IMR-90 (cell line): ENCODE measurements at regions not wholly inside any gene's neighbourhood (a gene's known extent, or its start where the extent isn't known, plus 50 kb on each side); places are given as distances from the start of the nearest gene placed in this dataset.
A peak's percentile ranks its signal among the peaks of the same experiment; 100 is the strongest.

Experiments used
- ATAC-seq: fragments of 200-7000 bp; cut with Tn5 transposase; 2 replicates; pipeline ENCODE4 v1.9.1; 2020; ENCODE audit warnings: low read depth, mild to moderate bottlenecking, moderate library complexity
- BruUV-seq: library from RNA; stranded (reverse); fragments of 400-500 nt; replicated peaks from 2 replicates; lab custom pipeline; 2021; lab: Mats Ljungman, UMichigan
- CTCF ChIA-PET: fragments of 300-600 bp; formaldehyde crosslinking; extraction: SDS; loops from one replicate; lab custom pipeline; 2021; ENCODE audit warnings: antibody characterized with exemption; lab: Yijun Ruan, JAX
- POLR2A ChIA-PET: fragments of 300-600 bp; sonication (Branson Sonifier 250); formaldehyde crosslinking; loops from one replicate; lab custom pipeline; 2022; ENCODE audit warnings: antibody characterized with exemption; ENCODE audit not compliant: unreplicated experiment; lab: Charles Lee
- DNase-seq: peaks from one replicate; pipeline ENCODE4 v3.0.0; 2013
- H2AFZ ChIP-seq: replicated peaks from 2 replicates; pipeline ENCODE3; 2013; ENCODE audit warnings: low read length, mild to moderate bottlenecking; ENCODE audit not compliant: poor library complexity
- H2AK5ac ChIP-seq: 2 replicates; pipeline ENCODE4 v1.6.1; 2013; ENCODE audit warnings: low read depth, low read length, inconsistent platforms
- H2AK9ac ChIP-seq: replicated peaks from 2 replicates; pipeline ENCODE3; 2013; ENCODE audit warnings: mild to moderate bottlenecking, low read depth, low read length, moderate library complexity; ENCODE audit not compliant: poor library complexity
- H2BK120ac ChIP-seq: 2 replicates; pipeline ENCODE4 v1.6.1; 2013; ENCODE audit warnings: low read depth, low read length, inconsistent platforms
- H2BK15ac ChIP-seq: 3 replicates; pipeline ENCODE4 v1.6.1; 2013; ENCODE audit warnings: low read depth, low read length, inconsistent platforms
- H2BK20ac ChIP-seq: 2 replicates; pipeline ENCODE4 v1.6.1; 2013; ENCODE audit warnings: low read depth, mild to moderate bottlenecking, inconsistent platforms, low read length, moderate library complexity
- H2BK5ac ChIP-seq: 2 replicates; pipeline ENCODE4 v1.6.1; 2013; ENCODE audit warnings: mild to moderate bottlenecking, low read depth, low read length, inconsistent platforms; ENCODE audit not compliant: poor library complexity, severe bottlenecking
- H3K14ac ChIP-seq: replicated peaks from 2 replicates; pipeline ENCODE4 v1.6.1; 2013; ENCODE audit warnings: low read depth, low read length, inconsistent platforms
- H3K18ac ChIP-seq: 2 replicates; pipeline ENCODE4 v1.6.1; 2013; ENCODE audit warnings: low read depth, low read length, control low read depth
- H3K23ac ChIP-seq: 2 replicates; pipeline ENCODE4 v1.6.1; 2013; ENCODE audit warnings: low read depth, low read length, inconsistent platforms
- H3K27ac ChIP-seq: 2 replicates; pipeline ENCODE4 v1.5.1; 2013; ENCODE audit warnings: mild to moderate bottlenecking, control low read depth, low read length; ENCODE audit not compliant: insufficient read depth
- H3K27me3 ChIP-seq: 2 replicates; pipeline ENCODE4 v1.6.1; 2013; ENCODE audit warnings: low read length; ENCODE audit not compliant: control insufficient read depth, insufficient read depth
- H3K36me3 ChIP-seq: 2 replicates; pipeline ENCODE4 v1.6.1; 2013; ENCODE audit warnings: low read length, mixed read lengths; ENCODE audit not compliant: control insufficient read depth, insufficient read depth
- H3K4ac ChIP-seq: 2 replicates; pipeline ENCODE4 v1.6.1; 2013; ENCODE audit warnings: low read depth, low read length, inconsistent platforms
- H3K4me1 ChIP-seq: 2 replicates; pipeline ENCODE4 v1.6.1; 2013; ENCODE audit warnings: low read length, mixed read lengths; ENCODE audit not compliant: control insufficient read depth, insufficient read depth
- H3K4me2 ChIP-seq: 2 replicates; pipeline ENCODE4 v1.6.1; 2013; ENCODE audit warnings: low read depth, mild to moderate bottlenecking, control low read depth, low read length, moderate library complexity
- H3K4me3 ChIP-seq: 2 replicates; pipeline ENCODE4 v1.5.1; 2013; ENCODE audit warnings: low read depth, mild to moderate bottlenecking, control low read depth, low read length, moderate library complexity; ENCODE audit not compliant: insufficient read depth
- H3K56ac ChIP-seq: 2 replicates; pipeline ENCODE4 v1.6.1; 2013; ENCODE audit warnings: low read length, inconsistent platforms; ENCODE audit not compliant: insufficient read depth; ENCODE audit errors: extremely low read depth
- H3K79me1 ChIP-seq, 2 experiments: 2 replicates each; pipeline ENCODE4 v1.6.1; 2013; ENCODE audit warnings: low read length in 2 of 2, inconsistent platforms in 1 of 2, low read depth in 1 of 2
- H3K9ac ChIP-seq: 2 replicates; pipeline ENCODE4 v1.6.1; 2013; ENCODE audit warnings: low read depth, low read length, control low read depth
- H3K9me1 ChIP-seq: 2 replicates; pipeline ENCODE4 v1.6.1; 2013; ENCODE audit warnings: low read length, inconsistent platforms; ENCODE audit not compliant: insufficient read depth
- H3K9me3 ChIP-seq: 2 replicates; pipeline ENCODE4 v1.6.1; 2013; ENCODE audit warnings: low read length; ENCODE audit not compliant: control insufficient read depth, insufficient read depth
- H4K20me1 ChIP-seq: 2 replicates; pipeline ENCODE4 v1.6.1; 2013; ENCODE audit warnings: low read length, inconsistent platforms; ENCODE audit not compliant: insufficient read depth
- H4K5ac ChIP-seq: 2 replicates; pipeline ENCODE4 v1.6.1; 2013; ENCODE audit warnings: mild to moderate bottlenecking, low read depth, low read length, control low read depth
- H4K8ac ChIP-seq, 2 experiments: 2 replicates each; pipeline ENCODE4 v1.6.1; 2013; ENCODE audit warnings: low read depth in 2 of 2, low read length in 2 of 2, control low read depth in 1 of 2, inconsistent platforms in 1 of 2
- H4K91ac ChIP-seq: 2 replicates; pipeline ENCODE4 v1.6.1; 2013; ENCODE audit warnings: low read depth, low read length, inconsistent platforms; ENCODE audit not compliant: insufficient read depth
- BHLHE40 ChIP-seq: fragments of 150-350 bp; IDR thresholded peaks from 2 replicates; pipeline ENCODE4 v1.6.1; 2016; ENCODE audit warnings: mild to moderate bottlenecking, low read depth, low read length
- CEBPB ChIP-seq: IDR thresholded peaks from 2 replicates; pipeline ENCODE4 v1.6.1; 2012; ENCODE audit warnings: low read depth, low read length, improper control_type of control experiment
- CHD1 ChIP-seq: IDR thresholded peaks from 2 replicates; pipeline ENCODE4 v1.6.1; 2012; ENCODE audit warnings: low read depth, low read length, improper control_type of control experiment
- CTCF ChIP-seq: conservative IDR thresholded peaks from 2 replicates; pipeline ENCODE4 v1.5.1; 2012; ENCODE audit warnings: mild to moderate bottlenecking, low read depth, low read length, improper control_type of control experiment
- ELK1 ChIP-seq: fragments of 150-350 bp; IDR thresholded peaks from 2 replicates; pipeline ENCODE4 v1.6.1; 2016; ENCODE audit warnings: low read depth, mild to moderate bottlenecking, low read length, moderate library complexity, borderline replicate concordance
- FOS ChIP-seq: fragments of 150-350 bp; IDR thresholded peaks from 2 replicates; pipeline ENCODE4 v1.6.1; 2016; ENCODE audit warnings: low read depth, low read length
- MAFK ChIP-seq: IDR thresholded peaks from 2 replicates; pipeline ENCODE4 v1.6.1; 2012; ENCODE audit warnings: low read depth, low read length, improper control_type of control experiment
- MAZ ChIP-seq: IDR thresholded peaks from 2 replicates; pipeline ENCODE4 v1.6.1; 2012; ENCODE audit warnings: low read depth, mild to moderate bottlenecking, low read length, improper control_type of control experiment, moderate library complexity, borderline replicate concordance
- MXI1 ChIP-seq: IDR thresholded peaks from 2 replicates; pipeline ENCODE4 v1.6.1; 2012; ENCODE audit warnings: low read depth, mild to moderate bottlenecking, low read length, moderate library complexity, borderline replicate concordance
- NFE2L2 ChIP-seq: fragments of 150-350 bp; IDR thresholded peaks from 2 replicates; pipeline ENCODE4 v1.6.1; 2016; ENCODE audit warnings: low read depth, mild to moderate bottlenecking, low read length
- POLR2A ChIP-seq: IDR thresholded peaks from 2 replicates; pipeline ENCODE4 v1.6.1; 2012; ENCODE audit warnings: mild to moderate bottlenecking, low read depth, low read length
- RAD21 ChIP-seq: IDR thresholded peaks from 2 replicates; pipeline ENCODE4 v1.6.1; 2012; ENCODE audit warnings: low read length, improper control_type of control experiment
- RCOR1 ChIP-seq: IDR thresholded peaks from 2 replicates; pipeline ENCODE4 v1.6.1; 2012; ENCODE audit warnings: mild to moderate bottlenecking, low read length, improper control_type of control experiment; ENCODE audit not compliant: insufficient replicate concordance
- RFX5 ChIP-seq: IDR thresholded peaks from 2 replicates; pipeline ENCODE4 v1.8.0; 2012; ENCODE audit warnings: low read depth, mild to moderate bottlenecking, low read length, moderate library complexity
- SMC3 ChIP-seq: fragments of 150-350 bp; IDR thresholded peaks from 2 replicates; pipeline ENCODE4 v1.6.1; 2016; ENCODE audit warnings: low read depth, mild to moderate bottlenecking, antibody characterized with exemption, low read length, moderate library complexity
- WGBS, 2 experiments: methylation state at CpG; one replicate each; pipeline versions ENCODE4 v1.1.5 to v1.1.7; 2013; ENCODE audit warnings: missing lambda C conversion rate in 2 of 2; ENCODE audit not compliant: insufficient read length in 1 of 2; ENCODE audit errors: extremely low coverage in 2 of 2; 5-methylcytosine and 5-hydroxymethylcytosine counted together
- dilution Hi-C: fragments of 300-500 bp; cut with HindIII; formaldehyde crosslinking; loops from one replicate; pipeline ENCODE4 v1.14.3; 2018; ENCODE audit warnings: low sequenced_read_pairs; ENCODE audit not compliant: unreplicated experiment
- in situ Hi-C: fragments of 300-500 bp; cut with MboI; formaldehyde crosslinking; loops from 3 replicates; pipeline ENCODE4 v1.14.3; 2019; ENCODE audit warnings: low sequenced_read_pairs, inconsistent platforms, mixed read lengths
- intact Hi-C: fragments of 100-400 bp; cut with micrococcal nuclease; formaldehyde crosslinking; loops from 2 replicates; pipeline ENCODE4 v1.10.0; 2022
- TF ChIP-seq, protein P1 (sequence below): fragments of 150-350 bp; IDR thresholded peaks from 2 replicates; pipeline ENCODE4 v1.6.1; 2017; ENCODE audit warnings: mild to moderate bottlenecking, antibody characterized with exemption, low read length, low read depth

- dilution Hi-C loops, result no loop called here
- no CpG with 5 or more reads among the region's 1 CpG for WGBS, 2 experiments
- Histone ChIP-seq H3K36me3 (no peaks in the 10 kb centered on the region), H3K4me3 (no peak overlapping the region), H4K5ac (no peak overlapping the region), H3K23ac (no peak overlapping the region), H3K9ac (no peak overlapping the region), H3K9me1 (no peaks in the 10 kb centered on the region), H3K56ac (no peak overlapping the region), H2BK15ac (no peak overlapping the region), H3K9me3 (no peaks in the 10 kb centered on the region), H3K27ac (no peak overlapping the region), H3K4ac (no peak overlapping the region), H2BK5ac (no peak overlapping the region), H4K20me1 (no peaks in the 10 kb centered on the region), H3K18ac (no peak overlapping the region), H3K4me1 (no peaks in the 10 kb centered on the region), H4K91ac (no peak overlapping the region), H2AK5ac (no peak overlapping the region), H2AFZ (no peak overlapping the region), H2BK120ac (no peak overlapping the region), H3K79me1 (no peaks in the 10 kb centered on the region), H3K27me3 (no peaks in the 10 kb centered on the region), H2AK9ac (no peak overlapping the region), H3K14ac (no peak overlapping the region), H3K4me2 (no peak overlapping the region), H4K8ac (no peak overlapping the region), H2BK20ac (no peak overlapping the region)
- peak; percentile 5 for DNase-seq
- ChIA-PET POLR2A (no interaction called here), CTCF (no interaction called here)
- TF ChIP-seq RAD21 (no peak), ELK1 (no peak), BHLHE40 (no peak), CTCF (no peak), MXI1 (no peak), CHD1 (no peak), MAZ (no peak), SMC3 (no peak), POLR2A (no peak), RFX5 (no peak), RCOR1 (no peak), FOS (no peak), NFE2L2 (no peak), CEBPB (no peak), MAFK (no peak)
- TF ChIP-seq, protein P1, sequence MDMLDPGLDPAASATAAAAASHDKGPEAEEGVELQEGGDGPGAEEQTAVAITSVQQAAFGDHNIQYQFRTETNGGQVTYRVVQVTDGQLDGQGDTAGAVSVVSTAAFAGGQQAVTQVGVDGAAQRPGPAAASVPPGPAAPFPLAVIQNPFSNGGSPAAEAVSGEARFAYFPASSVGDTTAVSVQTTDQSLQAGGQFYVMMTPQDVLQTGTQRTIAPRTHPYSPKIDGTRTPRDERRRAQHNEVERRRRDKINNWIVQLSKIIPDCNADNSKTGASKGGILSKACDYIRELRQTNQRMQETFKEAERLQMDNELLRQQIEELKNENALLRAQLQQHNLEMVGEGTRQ, result no peak
- BruUV-seq, result no TSS peak
- in situ Hi-C loops, result no loop called here
- intact Hi-C loops, result no loop called here
- no peak for ATAC-seq
Measured at GRCh38 chr18:40524881-40525280, 1430.2 kb upstream of the PIK3C3 start.
